Testis (tissue), 2 donors: ENCODE measurements at regions not wholly inside any gene's neighbourhood (a gene's known extent, or its start where the extent isn't known, plus 50 kb on each side); places are given as distances from the start of the nearest gene placed in this dataset.

Experiments used
- DNase-seq: peaks from one replicate; pipeline ENCODE4 v3.0.0-alpha.2; 2019
- H3K27ac ChIP-seq, 2 donors: fragments of 200-600 bp; sonication (generic); one replicate each; pipeline ENCODE4 v1.5.1; 2019
- H3K27me3 ChIP-seq: fragments of 200-600 bp; sonication (generic); one replicate; pipeline ENCODE4 v1.5.1; 2019
- H3K36me3 ChIP-seq: fragments of 200-600 bp; sonication (generic); one replicate; pipeline ENCODE4 v1.5.1; 2017; ENCODE audit warnings: low read depth; ENCODE audit errors: missing control alignments
- H3K4me1 ChIP-seq: fragments of 200-600 bp; sonication (generic); one replicate; pipeline ENCODE4 v1.5.1; 2019
- H3K4me3 ChIP-seq, 2 donors: fragments of 200-600 bp; sonication (generic); one replicate each; pipeline ENCODE4 v1.5.1; 2017 to 2019
- H3K9me3 ChIP-seq: fragments of 200-600 bp; sonication (generic); one replicate; pipeline ENCODE4 v1.5.1; 2017
- CTCF ChIP-seq, 3 experiments: fragments of 450-650 bp in 2 of 3; fragments of 200-600 bp in 1 of 3; sonication (generic) in 1 of 3; IDR thresholded peaks; one replicate each; pipeline ENCODE4 v1.5.1; 2016 to 2019; ENCODE audit warnings: antibody characterized with exemption in 3 of 3, mild to moderate bottlenecking in 2 of 3, moderate library complexity in 1 of 3
- POLR2A ChIP-seq: fragments of 450-650 bp; IDR thresholded peaks from one replicate; pipeline ENCODE4 v1.6.1; 2017; ENCODE audit warnings: antibody characterized with exemption, mild to moderate bottlenecking, moderate library complexity
- WGBS, 2 donors: methylation state at CpG; one replicate each; pipeline ENCODE4 v1.1.5; 2018; 5-methylcytosine and 5-hydroxymethylcytosine counted together
- intact Hi-C: fragments of 100-400 bp; cut with DNase I; formaldehyde crosslinking; loops from one replicate; pipeline ENCODE4 v1.15.1; 2023; ENCODE audit warnings: low total_unique reads

GRCh38 chr1:193421487-193421886 is 235.1 kb upstream of the B3GALT2 start:
- Histone ChIP-seq H3K9me3 (no peaks in the 10 kb centered on the region), H3K27ac (no peak overlapping the region), H3K4me1 (peaks cover 3% of the 10 kb centered on the region), H3K27me3 (no peaks in the 10 kb centered on the region), H3K36me3 (no peaks in the 10 kb centered on the region), H3K4me3 (no peak overlapping the region)
- 92 to 97% methylated on average over 4 of the region's 4 CpGs for WGBS, 2 donors
- no peak for DNase-seq
- TF ChIP-seq CTCF (IDR thresholded peaks at IDR 0.05) = no peak
- TF ChIP-seq POLR2A = no peak
- intact Hi-C loops = no loop called here

GRCh38 chr1:193419295-193419694 is 232.9 kb upstream of the B3GALT2 start:
- Histone ChIP-seq H3K9me3 (no peaks in the 10 kb centered on the region), H3K4me3 (no peak overlapping the region), H3K27me3 (no peaks in the 10 kb centered on the region), H3K36me3 (no peaks in the 10 kb centered on the region), H3K27ac (no peak overlapping the region), H3K4me1 (peaks cover 3% of the 10 kb centered on the region)
- intact Hi-C loops = no loop called here
- no peak for TF ChIP-seq CTCF (IDR thresholded peaks at IDR 0.05)
- TF ChIP-seq POLR2A = no peak
- no peak for DNase-seq
- 78 to 88% methylated on average over 1 of the region's 1 CpG for WGBS, 2 donors

GRCh38 chr1:193418745-193419058 is 232.3 kb upstream of the B3GALT2 start:
- Histone ChIP-seq H3K27ac (peak overlapping the region in 1 of 2 donors; percentile 21), H3K9me3 (no peaks in the 10 kb centered on the region), H3K4me3 (peak overlapping the region in 1 of 2 donors; percentile 30), H3K36me3 (no peaks in the 10 kb centered on the region), H3K27me3 (no peaks in the 10 kb centered on the region), H3K4me1 (peaks cover 3% of the 10 kb centered on the region)
- intact Hi-C loops = no loop called here
- 56 to 58% methylated on average over 3 of the region's 3 CpGs for WGBS, 2 donors
- no peak for DNase-seq
- TF ChIP-seq CTCF (IDR thresholded peaks at IDR 0.05) = no peak
- no peak for TF ChIP-seq POLR2A

GRCh38 chr1:193417945-193418744 is 231.7 kb upstream of the B3GALT2 start:
- intact Hi-C loops = no loop called here
- WGBS, 2 donors = 23 to 25% methylated on average over 4 of the region's 4 CpGs
- H3K4me3 ChIP-seq = peak overlapping the region in 1 of 2 donors; percentile 30

More at GRCh38 chr1:193417945-193418744, 231.7 kb upstream of the B3GALT2 start:
- TF ChIP-seq CTCF (IDR thresholded peaks at IDR 0.05) (no peak), POLR2A (no peak)
- peak overlapping the region; percentile 21 for H3K27ac ChIP-seq
- no peaks in the 10 kb centered on the region for H3K27me3 ChIP-seq
- H3K36me3 ChIP-seq = no peaks in the 10 kb centered on the region
- DNase-seq = no peak
- no peaks in the 10 kb centered on the region for H3K9me3 ChIP-seq
- H3K4me1 ChIP-seq = peaks cover 3% of the 10 kb centered on the region
